ENCODE measurements at regions not wholly inside any gene's neighbourhood (a gene's known extent, or its start where the extent isn't known, plus 50 kb on each side); places are given as distances from the start of the nearest gene placed in this dataset.

- Histone ChIP-seq H3K9me3 (ENCODE audit: low read length) (no peaks in the 10 kb centered on the region), H3K4me2 (ENCODE audit: low read length) (no peak overlapping the region), H3K27ac (ENCODE audit: low read length) (no peak overlapping the region), H4K20me1 (ENCODE audit: insufficient read depth) (no peaks in the 10 kb centered on the region), H3K4me3 (ENCODE audit: low read length) (no peak overlapping the region), H3K79me2 (replicated peaks; ENCODE audit: insufficient read depth, low read length) (no peaks in the 10 kb centered on the region), H3F3A (ENCODE audit: insufficient read depth, low read length, poor library complexity, severe bottlenecking) (no peaks in the 10 kb centered on the region), H3K27me3 (ENCODE audit: insufficient read depth, low read depth, low read length) (no peaks in the 10 kb centered on the region), H3K9me2 (ENCODE audit: insufficient read depth, low read length) (no peaks in the 10 kb centered on the region), H2AFZ (ENCODE audit: low read depth, low read length) (no peak overlapping the region), H3K36me3 (ENCODE audit: insufficient read depth, low read length) (no peaks in the 10 kb centered on the region), H3K9ac (ENCODE audit: low read length) (no peak overlapping the region)
- TF ChIP-seq TAF1 (IDR thresholded peaks at IDR 0.05; ENCODE audit: low read depth), result no peak
- TF ChIP-seq RAD21 (conservative IDR thresholded peaks at IDR 0.05), result no peak
- TF ChIP-seq MXI1 (conservative IDR thresholded peaks at IDR 0.05; ENCODE audit: poor library complexity, severe bottlenecking), result no peak
- TF ChIP-seq REST (IDR thresholded peaks at IDR 0.05; ENCODE audit: borderline replicate concordance), result no peak
- no peak for TF ChIP-seq EP300 (conservative IDR thresholded peaks at IDR 0.05; ENCODE audit: poor library complexity, severe bottlenecking)
- TF ChIP-seq POLR2AphosphoS5 (IDR thresholded peaks at IDR 0.05), result no peak
- TF ChIP-seq SMC3 (conservative IDR thresholded peaks at IDR 0.05; ENCODE audit: poor library complexity), result no peak
- no peak for TF ChIP-seq CTCF (IDR thresholded peaks at IDR 0.05; ENCODE audit: poor library complexity, severe bottlenecking)
- no peak for TF ChIP-seq EZH2 (IDR thresholded peaks at IDR 0.05; ENCODE audit: borderline replicate concordance, insufficient read depth, low read length, poor library complexity, severe bottlenecking)
Observed at GRCh38 chrX:38898261-38898660, 97.0 kb downstream of the MID1IP1 start.

- Histone ChIP-seq H3K27ac (ENCODE audit: low read length) (no peak overlapping the region), H3K4me3 (ENCODE audit: low read length) (no peak overlapping the region), H2AFZ (ENCODE audit: low read depth, low read length) (no peak overlapping the region), H3K9ac (ENCODE audit: low read length) (no peak overlapping the region), H3K36me3 (ENCODE audit: insufficient read depth, low read length) (no peaks in the 10 kb centered on the region), H3K9me2 (ENCODE audit: insufficient read depth, low read length) (no peaks in the 10 kb centered on the region), H3K4me2 (ENCODE audit: low read length) (no peak overlapping the region), H3K9me3 (ENCODE audit: low read length) (no peaks in the 10 kb centered on the region), H3K79me2 (replicated peaks; ENCODE audit: insufficient read depth, low read length) (no peaks in the 10 kb centered on the region), H3F3A (ENCODE audit: insufficient read depth, low read length, poor library complexity, severe bottlenecking) (no peaks in the 10 kb centered on the region), H4K20me1 (ENCODE audit: insufficient read depth) (no peaks in the 10 kb centered on the region), H3K27me3 (ENCODE audit: insufficient read depth, low read depth, low read length) (no peaks in the 10 kb centered on the region)
- TF ChIP-seq SMC3 (conservative IDR thresholded peaks at IDR 0.05; ENCODE audit: poor library complexity) (no peak), EP300 (conservative IDR thresholded peaks at IDR 0.05; ENCODE audit: poor library complexity, severe bottlenecking) (no peak), EZH2 (IDR thresholded peaks at IDR 0.05; ENCODE audit: borderline replicate concordance, insufficient read depth, low read length, poor library complexity, severe bottlenecking) (no peak)
Observed at GRCh38 chrX:38899650-38900049, 98.4 kb downstream of the MID1IP1 start.

- Histone ChIP-seq H3K4me2 (ENCODE audit: low read length) (no peak overlapping the region), H3K4me3 (ENCODE audit: low read length) (no peak overlapping the region), H4K20me1 (ENCODE audit: insufficient read depth) (no peaks in the 10 kb centered on the region), H3K27ac (ENCODE audit: low read length) (no peak overlapping the region), H3K9me2 (ENCODE audit: insufficient read depth, low read length) (no peaks in the 10 kb centered on the region), H3K27me3 (ENCODE audit: insufficient read depth, low read depth, low read length) (no peaks in the 10 kb centered on the region), H3K79me2 (replicated peaks; ENCODE audit: insufficient read depth, low read length) (no peaks in the 10 kb centered on the region), H3K9me3 (ENCODE audit: low read length) (no peaks in the 10 kb centered on the region), H2AFZ (ENCODE audit: low read depth, low read length) (no peak overlapping the region), H3K9ac (ENCODE audit: low read length) (no peak overlapping the region), H3K36me3 (ENCODE audit: insufficient read depth, low read length) (no peaks in the 10 kb centered on the region), H3F3A (ENCODE audit: insufficient read depth, low read length, poor library complexity, severe bottlenecking) (no peaks in the 10 kb centered on the region)
- TF ChIP-seq RAD21 (conservative IDR thresholded peaks at IDR 0.05) (no peak), MXI1 (conservative IDR thresholded peaks at IDR 0.05; ENCODE audit: poor library complexity, severe bottlenecking) (no peak), EZH2 (IDR thresholded peaks at IDR 0.05; ENCODE audit: borderline replicate concordance, insufficient read depth, low read length, poor library complexity, severe bottlenecking) (no peak), CTCF (IDR thresholded peaks at IDR 0.05; ENCODE audit: poor library complexity, severe bottlenecking) (no peak), POLR2AphosphoS5 (IDR thresholded peaks at IDR 0.05) (no peak), EP300 (conservative IDR thresholded peaks at IDR 0.05; ENCODE audit: poor library complexity, severe bottlenecking) (no peak)
Observed at GRCh38 chrX:38900719-38901118, 99.5 kb downstream of the MID1IP1 start.
